ENCODE measurements at regions not wholly inside any gene's neighbourhood (a gene's known extent, or its start where the extent isn't known, plus 50 kb on each side); places are given as distances from the start of the nearest gene placed in this dataset.
A peak's percentile ranks its signal among the peaks of the same experiment; 100 is the strongest.
"Not testable (repeated sequence)": the region's sequence is repeated elsewhere in the genome, so short reads cannot be mapped to it uniquely, and the experiment has no call there.

DNA sequence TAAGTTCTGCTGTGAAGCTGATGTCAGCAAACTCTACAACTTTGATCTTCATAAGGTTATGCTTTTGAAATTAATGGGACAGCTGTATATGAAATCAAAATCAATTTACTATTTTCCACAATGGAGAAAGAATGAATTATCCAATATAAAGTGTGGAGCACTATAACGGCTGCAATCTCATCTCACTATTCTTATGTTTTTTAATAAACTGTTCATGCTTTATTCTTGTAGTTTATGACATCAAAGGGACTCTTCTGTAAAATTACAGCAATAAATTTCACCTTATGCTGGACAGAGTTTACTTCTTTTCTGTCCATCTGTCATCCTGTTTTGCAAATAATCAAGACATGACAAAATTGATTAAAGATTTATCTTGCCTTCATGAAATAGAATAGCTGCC is 192.5 kb downstream of the TECRL start:
- no peak for DNase-seq

DNA sequence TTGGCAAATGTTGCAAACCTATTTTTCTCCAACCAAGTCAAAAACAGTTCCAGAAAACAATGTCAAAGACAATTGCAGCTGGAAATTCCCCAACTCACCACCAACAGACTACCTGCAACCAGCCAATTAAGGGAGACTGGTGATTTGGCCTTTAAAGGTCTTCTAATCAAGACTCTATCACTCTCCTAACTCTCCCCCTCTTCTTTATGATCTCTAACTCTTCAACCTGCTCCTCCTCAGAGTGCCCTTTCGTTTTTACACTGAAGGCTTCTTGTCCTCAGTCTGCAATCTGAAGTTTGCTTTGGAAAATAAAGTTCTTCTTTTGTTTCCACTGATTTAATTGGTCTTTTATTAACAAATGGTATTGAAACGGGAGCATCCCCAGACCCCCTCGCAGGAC is 203.9 kb downstream of the TECRL start:
- no peak for DNase-seq

DNA sequence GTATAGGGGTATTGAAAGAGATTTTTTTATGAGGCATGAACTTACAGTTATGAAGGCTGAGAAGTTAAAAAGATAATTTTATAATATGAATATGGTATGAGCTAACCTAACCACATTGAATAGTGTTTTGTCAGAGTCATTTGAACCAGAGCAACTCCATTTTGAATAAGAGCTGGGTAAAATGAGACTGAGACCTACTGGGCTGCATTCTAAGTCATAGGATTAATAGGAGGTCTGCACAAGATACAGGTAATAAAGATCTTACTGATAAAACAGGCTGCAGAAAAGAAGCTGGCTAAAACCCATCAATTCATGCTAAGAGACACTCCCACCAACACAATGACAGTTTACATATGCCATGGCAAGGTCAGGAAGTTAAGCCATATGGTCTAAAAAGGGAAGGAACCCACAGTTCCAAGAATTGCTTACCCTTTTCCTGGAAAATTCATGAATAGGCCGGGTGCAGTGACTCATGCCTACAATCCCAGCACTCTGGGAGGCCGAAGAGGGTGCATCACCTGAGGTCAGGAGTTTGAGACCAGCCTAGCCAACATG is 209.2 kb downstream of the TECRL start:
- no peak for DNase-seq

DNA sequence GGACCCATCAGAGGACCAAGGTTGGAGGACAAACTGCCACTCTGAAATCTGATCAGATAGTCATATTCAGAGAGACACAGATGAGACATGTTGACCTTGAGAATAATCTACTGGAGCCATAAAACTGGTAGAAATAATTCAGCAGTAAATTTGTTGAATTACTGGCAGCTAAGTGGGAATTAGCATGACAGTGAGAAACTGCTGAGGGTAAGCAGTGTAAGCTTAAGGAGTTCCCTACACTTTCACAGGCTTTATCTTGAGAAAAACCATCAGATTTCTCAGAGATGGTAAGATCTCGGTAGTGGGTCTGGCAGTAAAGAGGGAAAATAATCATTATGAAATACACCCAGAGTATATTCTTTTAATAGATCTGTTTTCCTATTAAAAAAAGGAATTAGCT is 213.7 kb downstream of the TECRL start:
- no peak for DNase-seq

DNA sequence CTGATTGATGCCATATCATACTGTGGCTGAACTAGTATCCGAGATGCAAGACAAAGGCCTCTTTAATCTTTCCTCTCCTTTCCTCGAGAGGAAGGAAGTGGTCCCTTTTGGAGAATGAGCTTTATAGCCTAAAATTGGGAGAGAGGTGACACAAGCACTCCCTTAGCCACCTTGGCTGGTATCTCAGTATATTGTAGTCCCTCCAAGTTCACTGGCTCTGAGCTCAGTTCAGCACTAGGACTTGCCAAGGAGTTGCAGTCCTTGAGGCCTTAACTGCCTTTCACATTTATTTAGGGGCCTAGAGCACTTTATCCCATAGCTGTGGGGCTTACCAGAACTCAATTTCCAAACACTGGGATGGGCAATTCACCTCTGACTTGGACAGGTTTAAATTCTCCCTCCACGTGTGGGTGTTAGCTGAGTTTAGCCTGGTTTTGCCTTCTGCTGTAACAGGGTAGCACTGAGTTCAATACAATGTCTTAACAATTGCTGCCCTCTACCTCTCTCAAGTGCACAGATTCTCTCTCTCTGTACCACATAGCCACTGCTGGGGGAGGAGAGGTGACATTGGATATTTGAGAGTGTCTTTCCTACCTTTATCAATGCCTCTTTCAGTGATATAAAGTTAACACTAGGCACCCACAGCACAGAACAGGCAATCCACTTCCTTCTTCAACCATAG is 216.4 kb downstream of the TECRL start:
- no peak for DNase-seq

DNA sequence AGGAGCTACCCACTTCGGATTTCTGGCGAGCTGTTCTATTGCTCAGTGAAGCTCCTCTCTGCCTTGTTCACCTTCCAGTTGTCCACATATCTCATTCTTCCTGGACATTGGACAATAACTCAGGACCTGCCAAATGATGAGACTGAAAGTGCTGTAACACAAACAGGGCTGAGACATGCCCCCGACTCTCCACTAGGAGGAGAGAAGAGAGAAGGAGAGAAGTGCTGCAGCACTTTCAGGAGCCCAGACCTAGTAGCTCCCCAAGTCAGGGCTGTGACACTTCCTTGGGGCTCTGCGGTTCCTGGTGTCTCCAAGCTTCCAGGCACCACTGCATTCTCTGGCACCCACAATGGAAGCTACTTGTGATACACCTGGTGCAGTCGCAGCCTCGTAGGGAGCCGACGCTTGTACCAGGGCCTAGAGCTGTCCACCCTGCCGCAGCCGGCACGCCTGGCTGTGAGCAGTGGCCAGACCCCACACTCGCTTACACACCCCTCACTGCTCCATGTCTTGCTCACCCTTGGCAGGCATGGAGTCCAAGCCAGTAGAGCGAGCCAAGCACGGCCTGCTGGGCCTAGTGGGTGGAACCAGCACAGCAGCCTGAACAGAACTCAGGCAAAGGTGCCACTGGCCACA is 234.9 kb downstream of the TECRL start:
- DNase-seq: no peak

DNA sequence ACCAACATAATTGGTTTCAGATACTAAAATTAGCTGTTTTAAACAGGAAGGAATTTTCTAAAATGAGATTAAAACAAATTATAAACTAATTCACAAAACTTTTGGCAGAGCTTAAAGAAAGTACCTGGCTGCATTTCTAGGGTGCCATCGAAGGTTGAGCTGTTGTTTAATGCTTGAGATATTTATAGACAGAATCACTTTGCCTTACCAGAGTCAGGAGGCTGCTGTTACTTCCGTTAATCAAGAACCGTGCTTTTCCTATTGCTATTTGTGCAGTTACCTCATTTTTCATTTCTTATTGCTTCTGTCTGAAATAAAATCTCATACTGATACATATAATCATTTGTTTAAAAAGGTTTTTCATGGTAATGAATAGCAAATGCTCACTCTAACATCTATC is 242.9 kb downstream of the TECRL start:
- no peak for DNase-seq

DNA sequence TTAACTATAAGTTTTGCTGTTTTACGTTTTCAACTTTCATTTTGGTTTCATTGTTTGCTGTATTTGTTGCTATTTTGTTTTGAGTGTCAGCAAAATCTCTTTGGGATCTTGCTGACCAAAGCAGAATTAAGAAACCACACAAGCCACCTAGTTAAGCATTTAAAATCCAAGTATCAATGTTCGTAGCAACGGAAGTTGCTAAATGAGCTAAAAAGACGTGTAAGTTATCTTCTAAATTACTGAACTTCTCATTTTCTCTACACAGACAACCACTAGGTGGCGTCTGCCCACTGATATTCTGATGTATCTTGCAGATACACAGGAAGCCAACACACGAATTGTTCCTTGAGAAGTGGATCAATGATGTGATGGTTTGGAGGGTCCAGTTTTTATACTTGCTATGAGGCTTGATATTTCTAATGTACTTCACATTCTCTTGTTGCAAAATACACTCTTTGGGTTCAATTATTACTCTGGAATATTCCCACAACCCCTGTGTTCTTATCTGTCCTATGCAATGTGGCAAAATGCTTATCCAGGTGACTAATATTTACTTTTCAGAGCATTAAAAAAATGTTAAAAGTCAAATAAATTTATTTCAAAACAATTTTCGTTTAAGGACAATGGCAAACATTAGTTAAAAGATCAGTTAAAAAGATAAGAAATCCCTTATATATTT is 250.5 kb downstream of the TECRL start:
- DNase-seq: peak; percentile 50 to 51

DNA sequence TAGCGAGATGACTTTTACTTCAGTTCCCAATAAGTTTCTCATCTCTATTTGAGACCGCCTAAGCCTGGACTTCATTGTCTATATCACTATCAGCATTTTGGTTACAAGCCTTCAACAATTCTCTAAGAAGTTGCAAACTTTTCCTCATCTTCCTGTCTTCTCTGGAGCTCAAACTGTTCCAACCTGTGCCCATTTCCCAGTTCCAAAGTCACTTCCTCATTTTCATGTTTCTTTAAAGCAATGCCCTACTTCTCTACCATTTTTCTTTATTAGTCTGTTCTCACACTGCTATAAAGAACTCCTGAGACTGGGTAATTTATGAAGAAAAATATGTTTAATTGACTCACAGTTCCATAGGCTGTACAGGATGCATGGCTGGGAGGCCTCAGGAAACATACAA is 251.9 kb downstream of the TECRL start:
- DNase-seq: no peak

DNA sequence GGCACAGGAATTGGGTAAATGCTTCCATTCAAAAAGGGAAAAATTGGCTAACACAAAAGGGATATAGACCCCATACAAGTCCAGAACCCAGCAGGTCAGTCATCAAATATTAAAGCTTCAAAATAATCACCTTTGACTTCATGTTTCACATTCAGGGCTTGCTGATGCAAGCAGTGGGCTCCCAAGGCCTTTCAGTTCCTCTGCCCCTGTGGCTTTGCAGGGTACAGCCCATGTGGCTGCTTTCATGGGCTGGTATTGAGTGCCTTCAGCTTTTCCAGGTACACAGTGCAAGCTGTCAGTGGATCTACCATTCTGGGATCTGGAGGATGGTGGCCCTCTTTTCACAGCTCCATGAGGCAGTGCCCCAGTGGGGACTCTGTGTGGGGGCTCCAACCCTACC is 253.0 kb downstream of the TECRL start:
- no peak for DNase-seq

DNA sequence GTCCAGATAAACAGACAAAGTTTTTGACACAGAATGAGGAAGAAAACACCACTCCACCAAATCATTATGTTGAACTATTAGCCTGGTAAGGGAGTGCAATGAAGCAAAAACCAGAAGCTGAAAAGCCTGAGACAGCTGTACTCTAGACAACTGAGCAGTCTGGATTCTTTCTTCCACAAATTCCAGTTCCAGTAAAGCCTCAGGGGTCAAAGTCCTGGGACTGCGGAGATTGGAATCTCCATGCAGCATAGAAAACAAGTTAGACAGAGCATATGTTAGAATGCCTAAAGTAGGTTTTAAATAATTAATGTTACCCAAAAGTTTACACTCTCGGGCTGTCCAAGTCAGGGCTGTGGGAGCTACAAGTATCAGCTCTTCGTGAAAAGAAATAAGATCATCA is 263.2 kb downstream of the TECRL start:
- DNase-seq: no peak

DNA sequence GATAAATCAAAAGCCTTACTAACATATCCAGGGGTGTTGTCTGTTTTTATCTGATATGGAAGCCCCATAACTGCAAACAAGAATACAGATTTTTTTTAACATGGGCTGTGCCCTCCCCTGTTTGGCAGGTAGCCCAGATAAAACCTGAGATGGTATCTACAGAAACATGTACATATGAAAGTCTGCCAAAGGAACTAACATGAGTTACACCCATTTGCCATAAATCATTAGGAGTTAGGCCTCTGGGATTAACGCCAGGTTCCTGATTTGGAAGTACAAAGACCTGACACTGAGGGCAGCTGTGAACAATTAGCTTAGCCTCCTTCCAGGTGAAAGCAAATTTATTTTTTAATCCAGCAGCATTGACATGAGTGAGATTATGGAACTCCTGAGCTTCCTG is 264.3 kb downstream of the TECRL start:
- DNase-seq: peak; percentile 19 to 73

DNA sequence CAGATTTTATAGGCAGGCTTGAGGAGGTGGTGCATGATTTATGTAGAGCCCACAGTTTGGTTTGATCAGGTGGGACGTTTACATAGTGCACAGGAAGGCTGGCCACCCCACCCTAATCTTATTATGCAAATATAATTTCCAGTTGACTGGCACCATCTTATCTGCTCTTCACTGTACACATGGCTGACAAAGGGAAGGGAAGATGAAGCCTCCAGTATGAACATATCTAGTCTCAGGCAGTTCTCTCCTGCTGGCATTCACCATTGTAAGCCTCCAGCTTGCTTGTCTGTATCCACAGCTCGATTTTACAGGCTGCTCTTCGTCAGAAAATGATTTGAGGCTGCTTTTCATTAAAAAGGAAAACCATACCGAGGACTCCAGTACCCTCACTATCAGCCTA is 278.3 kb downstream of the TECRL start:
- DNase-seq: no peak

DNA sequence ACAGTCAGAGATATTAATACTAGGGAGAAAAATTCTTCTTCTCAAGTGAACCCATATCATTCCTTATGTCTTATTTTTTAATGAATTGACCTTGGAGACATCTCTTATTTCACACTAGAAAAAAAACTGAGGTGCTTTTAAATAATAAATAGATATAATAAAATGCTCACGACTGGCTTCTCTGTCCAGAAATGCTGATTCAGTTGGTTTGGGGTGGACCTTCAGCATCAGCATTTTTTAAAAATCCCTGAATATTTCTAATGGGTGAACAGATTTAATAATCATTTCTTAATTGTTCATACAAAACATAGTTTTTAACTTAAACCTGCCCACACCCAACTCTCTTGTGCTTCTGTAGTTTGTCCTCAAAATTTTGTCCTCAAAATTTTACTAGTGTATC is 283.9 kb downstream of the TECRL start:
- DNase-seq: no peak

DNA sequence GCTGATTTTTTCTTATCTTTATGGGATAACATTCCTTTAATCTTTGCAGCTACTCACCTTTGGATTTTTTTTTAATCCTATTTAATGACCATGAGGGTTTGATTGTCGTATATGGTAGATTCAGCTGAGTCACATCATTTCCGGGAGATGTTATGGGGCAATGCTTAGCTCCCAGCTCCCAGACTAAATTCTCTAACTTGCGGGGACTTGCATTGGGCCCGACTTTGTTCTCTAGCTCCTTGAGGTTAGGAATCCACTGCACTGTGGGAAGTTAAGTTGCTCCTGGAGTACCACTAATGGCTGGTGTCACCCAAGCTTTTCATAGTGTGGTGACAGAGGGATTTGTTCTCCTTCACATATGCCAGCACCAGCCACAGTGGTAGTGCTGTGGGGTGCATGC is 287.4 kb downstream of the TECRL start:
- DNase-seq: no peak

DNA sequence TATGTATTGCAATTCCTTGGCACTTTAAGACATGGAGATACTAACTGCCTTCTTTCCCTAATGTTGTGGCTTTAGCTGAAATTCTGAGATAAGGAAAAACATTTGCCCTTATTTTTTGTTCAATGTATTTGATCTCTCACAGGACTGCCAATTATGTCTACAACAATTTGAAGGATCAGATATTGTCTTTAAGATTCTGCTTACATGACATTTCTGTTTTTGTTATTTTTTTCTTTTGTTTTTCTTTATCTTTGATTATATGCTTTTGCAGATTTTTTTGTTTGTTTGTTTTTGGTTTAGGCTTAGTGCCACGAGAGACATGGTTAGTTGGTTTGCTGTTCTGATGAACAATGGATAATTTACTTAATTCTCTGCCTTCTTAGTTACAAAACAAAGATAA is 303.3 kb downstream of the TECRL start:
- no peak for DNase-seq

DNA sequence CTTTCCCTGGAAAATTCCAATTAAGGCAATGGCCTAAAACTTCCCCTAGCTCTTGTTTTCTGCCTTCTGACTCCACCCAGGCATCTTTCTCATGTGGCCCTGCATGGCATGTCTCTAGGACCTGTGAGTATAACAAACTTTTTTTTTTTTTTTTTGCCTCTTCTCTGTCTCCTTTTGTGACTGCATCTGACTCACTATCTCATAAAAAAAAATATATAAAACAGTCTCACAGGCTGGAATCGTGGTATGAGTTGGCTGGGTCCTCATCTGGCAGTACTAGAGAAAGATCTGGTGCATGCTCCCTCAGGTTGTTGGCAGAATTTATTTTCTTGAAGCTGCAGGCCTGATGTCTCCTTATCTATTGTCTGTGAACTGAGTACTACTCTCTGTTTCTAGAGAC is 313.9 kb downstream of the TECRL start:
- DNase-seq: no peak

DNA sequence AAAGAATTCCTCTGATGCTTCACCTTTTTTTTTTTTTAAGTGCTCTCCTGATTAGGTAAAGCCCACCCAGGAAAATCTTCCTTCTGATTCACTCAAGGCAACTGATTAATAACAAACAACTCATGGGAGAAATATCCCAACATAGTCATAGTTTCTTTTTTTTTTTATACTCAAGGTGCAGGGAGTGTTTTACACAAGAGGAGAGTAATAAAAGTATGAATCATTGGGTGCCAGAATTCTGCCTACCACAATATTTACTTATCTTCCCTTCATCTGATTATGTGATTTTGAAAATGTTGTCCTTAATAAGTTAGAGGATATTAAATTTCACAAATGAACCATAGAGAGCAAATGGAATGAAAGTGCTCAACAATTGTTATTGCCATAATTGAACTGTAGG is 329.9 kb downstream of the TECRL start:
- DNase-seq: no peak

DNA sequence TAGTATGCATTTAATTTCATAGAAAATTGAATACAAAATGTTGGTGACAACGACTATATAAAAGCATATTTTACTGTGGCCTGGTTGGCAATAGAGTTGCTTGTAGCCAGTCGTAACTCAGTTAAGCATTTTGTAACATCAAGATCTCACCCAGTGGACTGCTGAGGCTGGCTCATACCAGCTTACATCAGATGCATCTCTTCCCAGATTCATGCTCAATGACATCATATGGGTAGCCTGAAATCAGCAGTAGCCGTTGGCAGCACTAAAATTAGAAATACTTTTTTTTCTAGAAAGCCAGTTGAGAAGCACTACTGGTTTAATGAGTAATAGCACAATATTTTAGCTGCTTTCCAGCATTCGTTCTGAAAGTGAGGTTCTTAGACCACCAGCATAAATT is 341.2 kb downstream of the TECRL start:
- DNase-seq: no peak

DNA sequence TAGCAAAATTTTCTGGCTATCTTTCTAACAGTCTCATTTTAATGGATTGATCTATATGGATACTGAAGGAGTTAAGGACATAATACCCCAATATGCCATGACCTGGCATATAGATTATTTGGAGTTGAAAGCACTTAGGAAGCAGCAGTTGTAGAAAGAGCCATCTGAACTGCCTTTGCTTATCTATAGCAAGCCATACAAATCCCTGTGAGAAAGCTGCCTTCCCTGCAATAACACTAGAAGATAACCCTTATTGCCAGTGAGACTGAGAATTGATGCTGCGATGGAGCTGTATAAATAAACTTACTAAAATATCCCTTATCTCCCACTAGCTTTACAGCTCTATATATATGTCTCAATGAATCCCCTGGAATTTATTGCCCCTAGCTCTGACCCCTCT is 346.3 kb downstream of the TECRL start:
- DNase-seq: no peak

DNA sequence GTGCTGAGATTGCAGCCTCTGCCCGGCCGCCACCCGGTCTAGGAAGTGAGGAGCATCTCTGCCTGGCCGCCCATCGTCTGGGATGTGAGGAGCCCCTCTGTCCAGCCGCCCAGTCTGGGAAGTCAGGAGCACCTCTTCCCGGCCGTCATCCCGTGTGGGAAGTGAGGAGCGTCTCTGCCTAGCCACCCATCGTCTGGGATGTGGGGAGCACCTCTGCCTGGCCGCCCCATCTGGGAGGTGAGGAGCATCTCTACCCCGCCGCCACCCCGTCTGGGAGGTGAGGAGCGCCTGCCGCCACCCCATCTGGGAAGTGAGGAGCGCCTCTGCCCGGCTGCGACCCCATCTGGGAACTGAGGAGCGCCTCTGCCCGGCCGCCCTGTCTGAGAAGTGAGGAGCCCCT is 372.2 kb downstream of the TECRL start:
- DNase-seq: not testable (repeated sequence)

DNA sequence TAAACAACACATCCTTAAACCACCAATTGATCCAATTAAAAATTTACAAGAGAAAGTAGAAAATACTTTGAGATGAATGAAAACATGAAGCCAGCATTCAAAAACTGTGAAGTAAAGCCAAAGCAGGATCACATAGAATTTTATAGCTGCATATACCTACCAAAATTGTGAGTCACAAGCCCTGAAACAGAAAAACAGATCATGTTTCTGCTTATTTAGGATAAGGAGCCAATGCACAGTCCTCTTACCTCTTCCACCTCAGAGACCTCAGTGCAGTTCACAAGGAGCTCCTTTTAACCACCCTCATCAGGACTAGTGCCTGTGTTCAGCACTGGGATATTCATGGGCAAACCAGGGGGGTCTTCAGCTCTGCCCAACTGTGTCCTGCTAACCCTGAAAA is 386.7 kb downstream of the TECRL start:
- no peak for DNase-seq

DNA sequence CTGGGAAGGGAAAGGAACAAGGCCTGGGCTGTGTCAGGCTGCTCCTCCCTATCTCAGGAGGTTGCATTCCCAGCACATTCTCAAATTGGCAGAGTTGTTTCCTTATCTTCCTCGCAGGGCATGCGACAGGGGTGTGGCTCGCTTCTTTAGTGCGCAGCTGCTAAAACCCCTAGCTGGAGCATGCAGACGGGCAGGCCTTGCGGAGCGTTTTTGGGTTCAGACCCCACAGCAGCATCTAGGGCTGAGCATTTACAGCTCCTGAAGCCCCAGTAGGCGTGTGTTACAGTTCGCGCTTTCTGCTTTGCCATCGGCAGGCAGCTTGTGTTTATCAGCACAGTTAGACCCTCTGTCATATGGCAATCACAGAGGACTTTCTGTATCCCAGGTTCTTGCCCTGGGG is 392.4 kb downstream of the TECRL start:
- no peak for DNase-seq

DNA sequence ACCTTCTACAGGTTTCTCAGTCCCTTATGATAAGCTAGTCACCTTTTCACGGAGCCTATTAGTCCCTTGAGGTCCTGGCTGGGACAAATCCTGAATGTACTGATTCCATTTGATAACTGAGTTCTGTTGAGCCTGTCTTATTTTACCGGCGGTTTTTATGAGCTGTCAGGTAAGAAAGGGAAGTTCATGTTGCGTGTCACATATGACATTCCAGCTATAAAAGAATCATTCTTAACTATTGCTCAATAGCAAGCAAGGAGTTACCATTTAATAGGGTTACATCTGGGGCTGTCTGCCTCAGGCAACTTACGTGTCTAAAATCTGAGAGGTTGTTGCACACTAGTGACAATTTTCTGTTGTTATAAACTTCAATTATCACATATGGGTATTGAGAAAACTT is 394.6 kb downstream of the TECRL start:
- no peak for DNase-seq
